Adipose tissue (tissue), 3 donors: ENCODE measurements at regions not wholly inside any gene's neighbourhood (a gene's known extent, or its start where the extent isn't known, plus 50 kb on each side); places are given as distances from the start of the nearest gene placed in this dataset.

Experiments
- H3K27ac ChIP-seq: one replicate; pipeline ENCODE4 v1.5.1; 2013; ENCODE audit warnings: low read depth, low read length
- WGBS, 3 donors: extraction: QIAGEN DNeasy Blood & Tissue Kit; methylation state at CpG; one replicate each; pipeline ENCODE4 v1.1.7; 2013; 5-methylcytosine and 5-hydroxymethylcytosine counted together
- donor health status: healthy with polysubstance abuse.
- donor health status: Bipolar disorder and iron deficiency.
- donor health status: healthy.

DNA sequence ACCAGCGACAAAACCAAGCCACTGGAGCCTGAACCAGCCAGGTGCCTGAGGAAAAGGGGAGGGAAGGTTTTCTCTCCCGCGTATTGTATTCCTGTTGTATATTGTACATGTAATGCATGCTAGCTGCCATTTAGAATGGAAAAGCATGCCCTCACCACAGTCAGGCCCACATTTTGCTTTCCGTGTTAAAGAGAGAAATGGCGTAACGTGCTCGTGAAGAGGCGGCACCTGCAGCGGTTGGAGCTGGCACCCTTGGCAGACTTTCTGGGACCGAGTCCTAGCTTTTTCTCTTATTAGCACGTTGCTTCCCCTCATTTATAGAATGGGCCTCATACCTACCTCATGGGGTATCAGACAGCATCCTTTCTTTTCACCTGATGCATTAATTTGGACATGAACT lies 135.3 kb upstream of the IRF2BP2 start:
- H3K27ac ChIP-seq, result no peak overlapping the region
- WGBS, 3 donors, result 93 to 97% (median 94%) methylated on average over 11 of the region's 11 CpGs

DNA sequence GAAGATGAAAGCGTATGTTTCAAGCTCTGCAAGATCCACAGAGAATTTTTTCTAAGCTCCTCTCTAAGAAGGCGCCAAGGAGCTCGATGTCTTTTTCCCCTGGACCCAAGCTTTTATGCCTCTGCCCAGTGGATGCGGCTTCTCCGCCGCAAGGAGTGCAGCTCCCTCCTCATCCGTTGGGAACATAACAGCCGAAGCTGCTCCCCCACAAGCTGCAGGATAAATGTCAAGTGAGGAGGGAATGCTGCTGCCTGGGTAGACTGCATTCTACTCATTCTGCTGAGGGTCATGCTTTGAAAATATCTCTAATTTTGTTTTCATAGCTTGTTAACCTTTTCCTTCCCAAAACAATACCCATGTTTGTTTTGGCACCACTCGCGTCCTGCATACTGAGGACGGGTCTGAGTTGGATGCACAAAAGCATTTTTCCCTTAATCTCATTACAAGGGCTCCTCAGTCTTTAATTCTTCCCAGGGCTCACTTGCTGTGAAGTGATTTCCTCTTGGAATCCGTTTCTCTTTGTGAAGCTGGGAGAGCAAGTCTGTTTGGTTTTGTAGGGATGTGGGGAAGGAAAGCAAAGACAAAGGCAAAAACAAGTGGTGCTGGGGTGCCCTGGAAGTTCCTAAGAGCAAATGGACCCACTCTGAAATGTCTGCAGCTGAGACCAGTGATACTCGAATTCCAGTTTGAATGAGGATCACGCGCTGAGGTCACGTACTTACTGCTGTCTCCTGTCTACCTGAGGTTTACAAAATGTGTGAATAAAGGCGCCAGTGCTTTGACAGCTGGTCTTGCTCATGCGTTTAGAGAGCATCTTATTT lies 134.0 kb upstream of the IRF2BP2 start:
- 42 to 53% (median 46%) methylated on average over 18 of the region's 18 CpGs for WGBS, 3 donors
- no peak overlapping the region for H3K27ac ChIP-seq

DNA sequence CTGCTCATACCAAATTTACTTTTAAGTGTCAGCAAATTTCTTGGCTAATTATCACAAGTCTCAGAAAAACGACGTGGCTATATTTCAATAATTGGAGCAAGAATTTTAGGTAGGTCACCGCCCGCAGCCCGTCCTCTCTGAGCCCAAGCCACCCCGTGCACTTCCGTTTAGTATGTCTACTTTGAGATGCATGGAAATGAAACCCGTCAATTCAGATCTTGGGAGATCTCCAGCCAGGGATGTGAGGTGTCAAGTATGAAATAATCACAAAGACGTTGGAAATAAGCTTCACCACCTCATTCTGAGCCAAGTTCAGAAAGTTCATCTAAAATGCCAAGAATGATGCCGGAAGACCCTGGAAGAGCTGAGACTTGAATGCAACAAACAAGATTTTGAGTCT lies 132.6 kb upstream of the IRF2BP2 start:
- 76 to 83% (median 79%) methylated on average over 10 of the region's 10 CpGs for WGBS, 3 donors

GRCh38 chr1:234737967-234738314 lies 128.0 kb upstream of the IRF2BP2 start:
- 73 to 87% (median 84%) methylated on average over 6 of the region's 6 CpGs for WGBS, 3 donors

More for the DNA sequence above, 132.6 kb upstream of the IRF2BP2 start:
- H3K27ac ChIP-seq, result no peak overlapping the region

GRCh38 chr1:234735916-234736315 lies 125.9 kb upstream of the IRF2BP2 start:
- no peak overlapping the region for H3K27ac ChIP-seq
- WGBS, 3 donors, result 86 to 93% (median 91%) methylated on average over 14 of the region's 14 CpGs

More at GRCh38 chr1:234737967-234738314, 128.0 kb upstream of the IRF2BP2 start:
- H3K27ac ChIP-seq, result no peak overlapping the region

DNA sequence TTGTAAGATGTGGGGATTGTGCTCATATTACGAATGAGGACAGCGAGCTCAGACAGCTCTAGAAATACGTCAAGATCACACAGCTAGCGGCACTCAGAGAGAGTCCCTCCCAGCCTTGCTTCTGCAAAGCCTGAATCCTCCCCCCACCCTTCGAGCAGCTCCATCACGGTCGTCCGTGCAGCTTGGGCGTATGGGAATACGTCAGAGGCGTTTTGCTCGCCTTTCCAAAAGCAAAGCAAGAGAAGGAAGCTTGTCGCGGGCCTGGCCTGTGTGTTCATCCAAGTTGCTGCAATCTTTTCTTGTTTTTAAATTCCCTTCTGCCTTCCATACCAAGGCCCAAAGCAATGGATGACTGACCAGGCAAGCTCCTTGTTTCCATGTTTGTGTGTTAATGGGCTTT lies 125.5 kb upstream of the IRF2BP2 start:
- WGBS, 3 donors, result 85 to 95% (median 86%) methylated on average over 14 of the region's 14 CpGs
- H3K27ac ChIP-seq, result no peak overlapping the region

GRCh38 chr1:234734869-234735268 lies 124.9 kb upstream of the IRF2BP2 start:
- no peak overlapping the region for H3K27ac ChIP-seq
- WGBS, 3 donors, result 65 to 72% (median 70%) methylated on average over 9 of the region's 9 CpGs

GRCh38 chr1:234734412-234734835 lies 124.4 kb upstream of the IRF2BP2 start:
- 90 to 93% (median 91%) methylated on average over 13 of the region's 13 CpGs for WGBS, 3 donors
- H3K27ac ChIP-seq, result no peak overlapping the region

GRCh38 chr1:234733427-234733826 lies 123.4 kb upstream of the IRF2BP2 start:
- 87 to 94% (median 92%) methylated on average over 6 of the region's 6 CpGs for WGBS, 3 donors
- H3K27ac ChIP-seq, result no peak overlapping the region

DNA sequence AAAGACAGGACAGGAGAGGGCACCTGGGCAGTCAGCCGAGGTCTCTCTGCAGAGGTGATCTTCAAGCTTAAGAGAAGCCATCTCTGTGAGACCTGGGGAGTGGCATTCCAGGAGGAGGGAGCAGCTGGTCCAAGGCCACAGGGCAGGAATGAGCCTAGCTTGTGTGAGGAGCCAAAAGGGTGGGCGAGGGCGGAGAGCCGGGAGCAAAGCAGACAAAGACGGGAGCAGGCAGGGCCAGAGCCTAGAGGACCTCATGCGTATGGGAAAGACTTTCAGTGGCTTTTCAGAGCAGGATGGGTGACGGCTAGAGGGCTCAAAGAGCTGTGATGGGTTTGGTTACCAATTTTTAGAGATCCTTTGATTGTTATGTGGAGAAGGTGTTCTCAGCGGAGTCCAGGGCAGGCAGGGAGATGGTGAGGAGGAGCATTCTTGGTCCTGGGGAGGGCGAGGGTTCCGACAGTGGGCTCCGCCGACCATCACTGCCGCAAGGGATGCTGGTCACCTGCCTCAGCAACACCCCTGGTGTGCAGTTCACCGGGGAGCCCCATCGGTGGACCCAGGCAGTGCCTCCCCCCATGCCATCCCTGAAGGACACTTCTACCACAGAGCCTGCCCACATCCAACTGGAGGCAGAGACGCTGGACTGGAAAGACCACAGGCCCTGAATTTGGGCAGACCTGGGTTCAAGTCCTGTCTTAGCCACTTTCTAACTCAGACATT lies 122.9 kb upstream of the IRF2BP2 start:
- 92 to 98% (median 96%) methylated on average over 16 of the region's 16 CpGs for WGBS, 3 donors
- H3K27ac ChIP-seq, result no peak overlapping the region

DNA sequence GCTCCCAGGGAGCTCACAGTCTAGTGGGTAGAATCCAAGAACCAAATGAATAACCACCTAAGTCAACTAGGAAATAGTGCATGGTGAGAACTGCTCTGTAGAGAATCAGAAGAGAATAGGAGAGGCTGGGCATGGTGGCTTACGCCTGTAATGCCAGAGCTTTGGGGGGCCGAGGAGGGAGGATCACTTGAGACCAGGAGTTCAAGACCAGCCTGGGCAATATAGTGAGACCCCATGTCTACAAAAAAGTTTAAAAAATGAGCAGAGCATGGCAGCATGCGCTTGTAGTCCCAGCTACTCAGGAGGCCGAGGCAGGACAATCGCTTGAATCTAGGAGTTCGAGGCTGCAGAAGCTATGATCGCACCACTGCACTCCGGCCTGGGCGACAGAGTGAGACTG lies 122.3 kb upstream of the IRF2BP2 start:
- WGBS, 3 donors, result 97 to 98% (median 98%) methylated on average over 9 of the region's 9 CpGs
- H3K27ac ChIP-seq, result no peak overlapping the region

DNA sequence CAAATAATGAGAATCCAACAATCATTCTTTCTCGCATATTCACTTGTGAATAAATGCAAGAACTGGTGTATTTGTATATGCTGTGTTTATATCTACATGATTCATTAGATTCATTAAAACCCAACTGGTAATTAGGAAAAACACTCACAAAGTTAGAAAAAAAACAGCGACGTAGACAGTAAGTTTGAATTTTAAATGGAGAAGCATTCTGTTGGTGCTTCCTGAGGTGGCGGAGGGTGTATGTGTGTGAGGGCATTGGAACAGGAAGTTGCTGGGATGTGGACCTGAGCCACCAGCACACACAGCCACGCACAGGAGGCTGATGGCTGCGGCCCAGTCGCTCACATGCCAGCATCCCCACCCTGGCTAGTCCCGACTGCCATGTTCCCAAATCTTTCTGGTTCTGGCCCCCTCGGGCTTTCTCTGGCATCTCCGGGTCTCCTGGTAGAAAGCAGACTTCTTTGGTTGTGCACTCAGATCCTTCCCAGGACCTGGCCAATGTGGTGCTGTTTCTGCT lies 121.6 kb upstream of the IRF2BP2 start:
- no peak overlapping the region for H3K27ac ChIP-seq
- WGBS, 3 donors, result 57 to 82% (median 60%) methylated on average over 10 of the region's 10 CpGs

DNA sequence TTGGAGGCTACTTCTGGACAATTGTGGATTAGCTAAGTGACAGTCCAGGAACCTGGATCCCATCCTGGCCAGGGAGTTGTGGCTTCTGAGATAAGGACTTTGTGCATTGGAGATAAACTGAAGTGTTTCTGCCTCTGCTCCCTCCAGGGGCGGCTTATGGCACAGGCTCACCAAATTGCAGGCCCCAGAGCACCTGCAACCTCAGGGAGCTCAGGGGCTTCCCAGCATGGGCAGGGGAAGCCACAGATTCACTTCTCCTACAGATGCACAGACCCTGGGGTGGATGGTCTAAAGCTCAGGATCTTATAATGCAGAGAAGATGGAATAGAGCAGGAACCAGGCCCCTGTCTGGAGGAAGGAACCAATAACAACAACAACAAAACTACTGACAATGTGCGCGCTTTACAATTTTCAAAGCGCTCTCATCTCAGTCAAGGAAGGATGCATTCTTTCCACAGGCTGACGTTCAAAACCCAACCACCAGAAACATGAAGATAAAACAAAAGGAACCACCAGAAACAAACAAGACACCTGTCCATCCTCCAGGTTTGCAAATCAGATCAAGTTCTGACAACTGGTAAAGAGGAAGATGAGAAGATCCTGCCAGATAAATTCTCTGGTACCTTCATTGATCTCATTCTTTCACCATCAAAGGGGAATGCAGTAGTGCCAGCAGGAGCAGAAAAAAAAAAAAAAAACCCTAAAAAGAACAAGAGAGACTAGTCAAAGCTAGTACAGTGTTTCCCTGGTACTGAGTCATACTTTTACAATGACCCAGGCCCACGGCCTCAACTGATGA lies 121.0 kb upstream of the IRF2BP2 start:
- H3K27ac ChIP-seq, result no peak overlapping the region
- 77 to 87% (median 82%) methylated on average over 6 of the region's 6 CpGs for WGBS, 3 donors

DNA sequence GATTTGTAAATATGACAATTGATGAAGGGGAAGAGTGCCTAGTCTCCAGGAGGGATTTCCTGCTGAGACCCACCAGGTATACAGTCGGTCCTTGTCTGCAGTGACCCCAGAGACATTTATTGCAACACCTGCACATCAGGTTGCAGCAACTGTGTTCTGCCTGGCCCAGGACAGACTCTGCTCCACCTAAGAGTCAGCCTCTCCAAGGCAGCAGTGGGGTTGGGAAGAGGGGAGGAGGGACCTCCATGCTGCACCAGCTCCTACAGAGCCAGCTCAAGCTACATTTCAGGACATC lies 120.4 kb upstream of the IRF2BP2 start:
- no peak overlapping the region for H3K27ac ChIP-seq
- 69 to 93% (median 83%) methylated on average over 1 of the region's 1 CpG for WGBS, 3 donors

- H3K27ac ChIP-seq, result no peak overlapping the region
- WGBS, 3 donors, result 86 to 93% (median 93%) methylated on average over 18 of the region's 18 CpGs
Observed at GRCh38 chr1:234729561-234730474, 119.8 kb upstream of the IRF2BP2 start.

DNA sequence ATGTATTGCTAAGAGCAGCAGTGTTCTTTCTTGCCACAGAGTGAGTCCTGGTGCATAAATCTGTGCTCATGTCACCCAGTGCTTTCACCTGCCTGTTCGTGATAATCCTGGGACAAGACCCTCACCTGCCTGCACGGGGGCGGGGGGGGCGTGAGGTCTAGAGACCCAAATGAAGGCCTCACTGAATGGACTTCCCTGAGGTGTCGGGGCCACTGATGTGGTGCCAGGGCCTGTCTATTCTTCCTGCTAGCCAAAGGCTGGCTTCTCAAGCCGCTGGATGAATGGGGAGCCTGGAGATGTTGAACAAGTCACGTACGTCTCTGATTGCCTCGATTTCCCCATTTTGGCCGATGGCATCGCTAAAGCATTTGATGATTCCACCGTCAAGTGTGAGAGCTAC lies 118.8 kb upstream of the IRF2BP2 start:
- 89 to 97% (median 89%) methylated on average over 12 of the region's 12 CpGs for WGBS, 3 donors
- H3K27ac ChIP-seq, result no peak overlapping the region

DNA sequence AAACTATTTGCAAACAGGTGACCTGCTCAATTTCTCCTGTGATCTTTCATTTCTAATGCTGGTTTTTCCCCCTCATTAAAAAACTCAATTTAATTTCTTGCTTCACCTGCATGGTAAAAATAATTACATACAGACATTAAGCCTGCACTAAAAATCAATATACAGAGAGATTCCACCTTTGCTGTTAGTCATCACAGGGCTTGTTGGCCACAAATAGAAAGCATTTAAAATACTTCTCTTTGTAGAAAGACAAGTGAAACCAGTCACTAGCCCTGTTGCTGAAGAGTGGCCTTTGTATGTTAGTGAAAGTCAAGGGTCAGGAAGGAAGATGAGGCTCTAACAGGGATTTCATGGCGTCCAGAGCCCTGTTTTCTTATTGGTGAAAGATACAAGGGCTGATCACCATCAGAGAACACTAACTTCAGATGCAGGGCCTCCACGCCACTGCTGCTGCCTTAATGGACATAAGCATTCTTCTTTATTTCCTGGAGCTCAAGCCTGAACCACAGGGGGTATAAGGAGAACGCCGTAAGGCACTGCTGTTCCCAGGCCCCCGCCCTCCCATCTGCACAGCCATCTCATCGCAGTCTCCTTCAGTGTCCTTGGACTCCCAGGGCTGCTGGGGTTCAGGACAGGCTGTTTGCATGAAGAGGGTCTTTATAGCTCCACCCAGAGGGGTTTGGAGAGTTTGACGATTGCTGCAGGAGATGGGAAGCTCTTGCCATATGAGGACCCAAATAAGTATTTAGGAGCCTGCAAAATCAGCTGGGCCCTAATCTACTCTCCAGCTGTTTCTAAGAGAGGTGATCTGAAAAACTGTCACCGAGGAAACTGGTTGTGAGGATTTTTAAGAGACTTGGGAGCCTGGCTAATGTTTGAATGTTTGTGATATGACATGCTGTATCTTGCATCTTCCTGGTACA lies 117.3 kb upstream of the IRF2BP2 start:
- no peak overlapping the region for H3K27ac ChIP-seq
- 73 to 81% (median 77%) methylated on average over 8 of the region's 8 CpGs for WGBS, 3 donors
